ENCODE measurements at regions not wholly inside any gene's neighbourhood (a gene's known extent, or its start where the extent isn't known, plus 50 kb on each side); places are given as distances from the start of the nearest gene placed in this dataset.

GRCh38 chr2:10204326-10205161 is 82.0 kb downstream of the RRM2 start:
- H3K4me1 ChIP-seq (ENCODE audit: insufficient read depth) = no peaks in the 10 kb centered on the region
- intact Hi-C loops (cut with DNase I) = no loop called here
- no peak overlapping the region for H3K27ac ChIP-seq
- H3K9me3 ChIP-seq = no peaks in the 10 kb centered on the region
- DNase-seq = no peak
- H3K4me3 ChIP-seq = no peak overlapping the region
- no peaks in the 10 kb centered on the region for H3K27me3 ChIP-seq
- TF ChIP-seq POLR2A (IDR thresholded peaks at IDR 0.05) (no peak), EP300 (IDR thresholded peaks at IDR 0.05) (no peak), CTCF (IDR thresholded peaks at IDR 0.05) (no peak)
- 87 to 91% (median 91%) methylated on average over 25 of the region's 25 CpGs for WGBS, 3 donors
- H3K36me3 ChIP-seq = no peaks in the 10 kb centered on the region

- no peak for DNase-seq
- Histone ChIP-seq H3K4me1 (ENCODE audit: insufficient read depth) (no peaks in the 10 kb centered on the region), H3K27me3 (no peaks in the 10 kb centered on the region), H3K4me3 (no peak overlapping the region), H3K9me3 (no peaks in the 10 kb centered on the region), H3K36me3 (no peaks in the 10 kb centered on the region), H3K27ac (no peak overlapping the region)
- WGBS, 3 donors = 95 to 97% (median 97%) methylated on average over 9 of the region's 9 CpGs
- no peak for TF ChIP-seq POLR2A (IDR thresholded peaks at IDR 0.05)
- no peak for TF ChIP-seq EP300 (IDR thresholded peaks at IDR 0.05)
- TF ChIP-seq CTCF (IDR thresholded peaks at IDR 0.05) = no peak
- intact Hi-C loops (cut with DNase I) = no loop called here
Measured at GRCh38 chr2:10205162-10205475, 82.6 kb downstream of the RRM2 start.

DNA sequence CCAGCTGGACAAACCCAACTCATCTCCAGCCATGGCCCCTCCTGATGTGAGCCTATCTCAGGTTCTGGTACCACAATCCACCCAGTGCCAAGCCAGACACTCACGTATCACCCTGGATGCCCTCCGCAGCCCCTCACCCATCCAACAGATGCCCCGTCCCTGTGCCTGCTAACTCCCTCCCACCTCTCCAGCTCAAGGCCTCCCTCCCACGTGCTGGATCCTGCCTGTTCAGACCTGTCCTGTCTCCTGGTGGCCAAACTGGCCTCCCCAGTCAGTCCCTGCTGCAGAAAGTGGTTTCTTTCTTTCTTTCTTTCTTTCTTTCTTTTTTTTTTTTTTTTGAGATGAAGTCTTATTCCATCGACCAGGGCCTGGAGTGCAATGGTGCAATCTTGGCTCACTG is 86.2 kb downstream of the RRM2 start:
- no peak for TF ChIP-seq POLR2A (IDR thresholded peaks at IDR 0.05)
- TF ChIP-seq CTCF (IDR thresholded peaks at IDR 0.05) = no peak
- TF ChIP-seq EP300 (IDR thresholded peaks at IDR 0.05) = no peak
- no peak for DNase-seq
- Histone ChIP-seq H3K4me1 (ENCODE audit: insufficient read depth) (no peaks in the 10 kb centered on the region), H3K27ac (no peak overlapping the region), H3K9me3 (no peaks in the 10 kb centered on the region), H3K27me3 (no peaks in the 10 kb centered on the region), H3K4me3 (no peak overlapping the region), H3K36me3 (no peaks in the 10 kb centered on the region)
- intact Hi-C loops (cut with DNase I) = no loop called here
- 73 to 83% (median 80%) methylated on average over 5 of the region's 5 CpGs for WGBS, 3 donors

- intact Hi-C loops (cut with DNase I) = no loop called here
- TF ChIP-seq EP300 (IDR thresholded peaks at IDR 0.05) = no peak
- TF ChIP-seq POLR2A (IDR thresholded peaks at IDR 0.05) = no peak
- TF ChIP-seq CTCF (IDR thresholded peaks at IDR 0.05) = no peak
- Histone ChIP-seq H3K9me3 (no peaks in the 10 kb centered on the region), H3K4me1 (ENCODE audit: insufficient read depth) (no peaks in the 10 kb centered on the region), H3K27ac (no peak overlapping the region), H3K4me3 (no peak overlapping the region), H3K27me3 (no peaks in the 10 kb centered on the region), H3K36me3 (no peaks in the 10 kb centered on the region)
- no peak for DNase-seq
- WGBS, 3 donors = 86 to 91% (median 86%) methylated on average over 15 of the region's 15 CpGs
Measured at GRCh38 chr2:10209406-10209935, 86.9 kb downstream of the RRM2 start.

Measured in ovary (tissue), 7 donors.